KMS-11 (cell line): ENCODE measurements at regions not wholly inside any gene's neighbourhood (a gene's known extent, or its start where the extent isn't known, plus 50 kb on each side); places are given as distances from the start of the nearest gene placed in this dataset.

Experiments
- H2AFZ ChIP-seq: fragments of 200-600 bp; sonication (generic); 2 replicates; pipeline ENCODE4 v1.6.1; 2016; ENCODE audit warnings: antibody characterized with exemption, mixed run types, low read depth
- H3K27ac ChIP-seq: fragments of 200-600 bp; sonication (generic); 2 replicates; pipeline ENCODE4 v1.6.1; 2016; ENCODE audit warnings: mild to moderate bottlenecking, mixed run types
- H3K27me3 ChIP-seq: fragments of 200-600 bp; sonication (generic); 2 replicates; pipeline ENCODE4 v1.6.1; 2017; ENCODE audit warnings: mild to moderate bottlenecking, low read depth, mixed run types, moderate library complexity; ENCODE audit not compliant: insufficient read depth
- H3K36me3 ChIP-seq: fragments of 200-600 bp; sonication (generic); 2 replicates; pipeline ENCODE4 v1.6.1; 2017; ENCODE audit warnings: mild to moderate bottlenecking, mixed run types; ENCODE audit not compliant: insufficient read depth
- H3K4me1 ChIP-seq: fragments of 200-600 bp; sonication (generic); 2 replicates; pipeline ENCODE4 v1.6.1; 2016; ENCODE audit warnings: mild to moderate bottlenecking, low read depth, mixed run types; ENCODE audit not compliant: poor library complexity, severe bottlenecking
- H3K4me2 ChIP-seq: fragments of 200-600 bp; sonication (generic); 2 replicates; pipeline ENCODE4 v1.7.0; 2016; ENCODE audit warnings: mild to moderate bottlenecking, mixed run types
- H3K4me3 ChIP-seq: fragments of 200-600 bp; sonication (generic); IDR thresholded peaks from 2 replicates; pipeline ENCODE4 v1.6.1; 2017; ENCODE audit warnings: low read depth, low read length, mixed read lengths; ENCODE audit not compliant: insufficient read depth
- H3K79me2 ChIP-seq: fragments of 200-600 bp; sonication (generic); 2 replicates; pipeline ENCODE4 v1.6.1; 2016; ENCODE audit warnings: low read depth, mixed run types; ENCODE audit not compliant: insufficient read depth
- H3K9ac ChIP-seq: fragments of 200-600 bp; sonication (generic); 2 replicates; pipeline ENCODE4 v1.6.1; 2016; ENCODE audit warnings: mild to moderate bottlenecking, mixed run types
- H4K20me1 ChIP-seq: fragments of 200-600 bp; sonication (generic); 2 replicates; pipeline ENCODE4 v1.6.1; 2016; ENCODE audit warnings: mild to moderate bottlenecking, mixed run types; ENCODE audit not compliant: insufficient read depth
- CTCF ChIP-seq: fragments of 200-600 bp; sonication (generic); conservative IDR thresholded peaks from 2 replicates; pipeline ENCODE4 v1.6.1; 2017; ENCODE audit warnings: low read depth, mild to moderate bottlenecking, antibody characterized with exemption, low read length, moderate library complexity, mixed read lengths

- Histone ChIP-seq H3K27ac (no peak overlapping the region), H4K20me1 (no peaks in the 10 kb centered on the region), H2AFZ (no peak overlapping the region), H3K27me3 (no peaks in the 10 kb centered on the region), H3K4me1 (no peaks in the 10 kb centered on the region), H3K36me3 (no peaks in the 10 kb centered on the region), H3K4me2 (no peak overlapping the region), H3K79me2 (no peaks in the 10 kb centered on the region), H3K4me3 (no peak overlapping the region), H3K9ac (no peak overlapping the region)
- TF ChIP-seq CTCF = no peak
These were observed 330.8 kb downstream of the FGFR2 start for GRCh38 chr10:121267236-121268003.

- no peak overlapping the region for H3K4me2 ChIP-seq
- H3K9ac ChIP-seq = no peak overlapping the region
- no peaks in the 10 kb centered on the region for H3K36me3 ChIP-seq
- H3K27me3 ChIP-seq = no peaks in the 10 kb centered on the region
- H2AFZ ChIP-seq = no peak overlapping the region
- TF ChIP-seq CTCF = no peak
- no peaks in the 10 kb centered on the region for H3K4me1 ChIP-seq
- H3K27ac ChIP-seq = no peak overlapping the region
- H4K20me1 ChIP-seq = no peaks in the 10 kb centered on the region
- H3K79me2 ChIP-seq = no peaks in the 10 kb centered on the region
- no peak overlapping the region for H3K4me3 ChIP-seq
These were observed 329.9 kb downstream of the FGFR2 start for GRCh38 chr10:121268363-121268762.

GRCh38 chr10:121268863-121269432, 329.3 kb downstream of the FGFR2 start:
- H3K27ac ChIP-seq = no peak overlapping the region
- H3K4me1 ChIP-seq = no peaks in the 10 kb centered on the region
- H3K27me3 ChIP-seq = no peaks in the 10 kb centered on the region
- no peaks in the 10 kb centered on the region for H3K79me2 ChIP-seq
- no peak overlapping the region for H3K4me2 ChIP-seq
- no peak for TF ChIP-seq CTCF
- no peak overlapping the region for H3K4me3 ChIP-seq
- H3K9ac ChIP-seq = no peak overlapping the region
- H2AFZ ChIP-seq = no peak overlapping the region
- H4K20me1 ChIP-seq = no peaks in the 10 kb centered on the region
- H3K36me3 ChIP-seq = no peaks in the 10 kb centered on the region

GRCh38 chr10:121270906-121271305, 327.3 kb downstream of the FGFR2 start:
- Histone ChIP-seq H3K27ac (no peak overlapping the region), H3K9ac (no peak overlapping the region), H2AFZ (no peak overlapping the region), H3K4me2 (no peak overlapping the region), H3K4me1 (no peaks in the 10 kb centered on the region), H3K4me3 (no peak overlapping the region), H3K27me3 (no peaks in the 10 kb centered on the region), H4K20me1 (no peaks in the 10 kb centered on the region), H3K79me2 (no peaks in the 10 kb centered on the region), H3K36me3 (no peaks in the 10 kb centered on the region)
- no peak for TF ChIP-seq CTCF
